Psoas muscle (tissue), 7 donors: ENCODE measurements at regions not wholly inside any gene's neighbourhood (a gene's known extent, or its start where the extent isn't known, plus 50 kb on each side); places are given as distances from the start of the nearest gene placed in this dataset.
A peak's percentile ranks its signal among the peaks of the same experiment; 100 is the strongest.
"Not testable (repeated sequence)": the region's sequence is repeated elsewhere in the genome, so short reads cannot be mapped to it uniquely, and the experiment has no call there.

ENCODE experiments used
- ATAC-seq, 4 donors: fragments of 200-7000 bp; cut with Tn5 transposase; one replicate each; pipeline ENCODE4 v1.9.1; 2020; ENCODE audit warnings: moderate library complexity in 3 of 4, mild to moderate bottlenecking in 2 of 4
- DNase-seq, 2 donors: peaks; one replicate each; pipeline ENCODE4 v3.0.0-alpha.2; 2020
- H3K27ac ChIP-seq: fragments of 200-600 bp; one replicate; pipeline ENCODE4 v1.8.0; 2022
- H3K27me3 ChIP-seq, 3 donors: fragments of 200-600 bp in 1 of 3; one replicate each; pipeline versions ENCODE4 v1.6.1 to v1.8.0; 2013 to 2022; ENCODE audit warnings: low read length in 2 of 3, mild to moderate bottlenecking in 2 of 3, moderate library complexity in 1 of 3; ENCODE audit not compliant: insufficient read depth in 3 of 3
- H3K36me3 ChIP-seq, 2 donors: fragments of 200-600 bp in 1 of 2; one replicate each; pipeline versions ENCODE4 v1.6.1 to v1.8.0; 2013 to 2022; ENCODE audit warnings: low read depth in 1 of 2, mild to moderate bottlenecking in 1 of 2, moderate library complexity in 1 of 2; ENCODE audit not compliant: insufficient read depth in 1 of 2
- H3K4me1 ChIP-seq: fragments of 200-600 bp; one replicate; pipeline ENCODE4 v1.8.0; 2022
- H3K4me3 ChIP-seq: fragments of 200-600 bp; one replicate; pipeline ENCODE4 v1.8.0; 2022; ENCODE audit warnings: mild to moderate bottlenecking
- H3K9me3 ChIP-seq: fragments of 200-600 bp; one replicate; pipeline ENCODE4 v1.8.0; 2022
- CTCF ChIP-seq: fragments of 200-600 bp; IDR thresholded peaks from one replicate; pipeline ENCODE4 v1.8.0; 2022; ENCODE audit warnings: antibody characterized with exemption
- WGBS, 3 donors: extraction: QIAGEN DNeasy Blood & Tissue Kit; methylation state at CpG; one replicate each; pipeline versions ENCODE4 v1.1.6 to v1.1.7; 2013; 5-methylcytosine and 5-hydroxymethylcytosine counted together
- intact Hi-C, 2 donors: fragments of 100-400 bp; cut with DNase I; formaldehyde crosslinking; loops; one replicate each; pipeline versions ENCODE4 v1.11.0 to v1.14.2; 2022
- donor health status: healthy with polysubstance abuse.
- donor health status: DM: no; HTN: no; CAD: no; lungs with moderate emphysema.
- donor health status: Bipolar disorder and iron deficiency.
- donor health status: healthy.
- donor health status: DM: yes; HTN: yes; CAD: no.
- donor health status: DM: no; HTN: no; CAD: no.
- donor health status: DM: yes; HTN: yes; CAD: no.

DNA sequence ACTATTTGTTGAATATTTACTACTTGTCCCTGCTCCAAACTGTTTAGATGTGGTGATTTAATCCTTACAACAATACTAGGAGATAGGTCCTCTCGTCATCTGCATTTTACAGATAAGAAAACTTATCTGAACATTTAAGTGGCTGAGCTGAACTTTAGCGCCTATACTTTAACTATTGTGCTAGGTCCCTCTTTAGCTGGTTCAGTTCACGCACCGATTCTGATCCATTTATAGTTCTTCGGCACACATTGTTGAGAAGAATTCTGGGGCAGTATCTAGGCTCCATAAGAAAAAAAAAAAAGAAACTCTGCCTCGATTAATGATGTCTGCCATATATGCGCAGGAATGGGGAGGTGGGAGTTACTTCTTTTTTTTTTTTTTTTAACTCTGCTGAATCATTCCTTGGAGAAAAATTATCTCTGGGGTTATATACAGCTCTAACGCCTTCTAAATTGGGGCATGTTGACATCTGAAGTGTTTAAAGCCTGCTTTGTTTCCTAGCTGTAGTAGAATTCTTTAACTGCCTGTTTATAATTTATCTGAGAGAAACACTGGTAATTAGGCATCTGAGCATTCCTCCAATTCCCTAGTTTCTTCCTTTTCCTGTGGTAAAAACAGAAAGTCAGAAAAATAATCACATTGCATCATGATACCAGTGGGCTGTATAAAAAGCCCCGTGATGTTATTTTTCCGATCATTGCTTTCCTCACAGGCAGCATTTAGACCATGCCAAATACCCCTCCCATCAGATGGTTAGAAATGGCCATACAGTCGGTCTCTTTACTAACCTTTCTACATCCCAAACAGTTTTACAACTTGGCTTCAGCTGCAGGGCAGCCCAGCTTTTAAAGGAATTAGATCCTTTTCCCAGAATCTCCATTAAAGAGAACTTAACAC, 98.5 kb upstream of the KDM7A start:
- intact Hi-C loops: no loop called here
- DNase-seq: no peak
- Histone ChIP-seq H3K27me3 (peaks cover 0 to 1% (median 0%) of the 10 kb centered on the region in 3 donors), H3K4me3 (no peak overlapping the region), H3K9me3 (no peaks in the 10 kb centered on the region), H3K36me3 (no peaks in the 10 kb centered on the region), H3K4me1 (no peaks in the 10 kb centered on the region), H3K27ac (peak overlapping the region; percentile 32)
- no peak for ATAC-seq
- WGBS, 3 donors: 37 to 40% (median 37%) methylated on average over 11 of the region's 11 CpGs
- TF ChIP-seq CTCF: no peak

- DNase-seq (no peak), ATAC-seq (no peak)
- no peaks in the 10 kb centered on the region for H3K4me1 ChIP-seq
- no peak overlapping the region for H3K27ac ChIP-seq
- no peaks in the 10 kb centered on the region for H3K27me3 ChIP-seq
- H3K36me3 ChIP-seq: no peaks in the 10 kb centered on the region
- WGBS, 3 donors: 82 to 94% (median 88%) methylated on average over 8 of the region's 8 CpGs
- no peak for TF ChIP-seq CTCF
- no peaks in the 10 kb centered on the region for H3K9me3 ChIP-seq
- H3K4me3 ChIP-seq: no peak overlapping the region
- intact Hi-C loops: no loop called here
These were observed 96.6 kb upstream of the KDM7A start for GRCh38 chr7:140273417-140273816.

- intact Hi-C loops, ATAC-seq, H3K4me1 ChIP-seq, H3K9me3 ChIP-seq, H3K27me3 ChIP-seq, H3K36me3 ChIP-seq, DNase-seq, H3K27ac ChIP-seq, H3K4me3 ChIP-seq: not testable (repeated sequence)
- 90 to 95% (median 94%) methylated on average over 14 to 16 of the region's 16 CpGs for WGBS, 3 donors
These were observed 94.8 kb upstream of the KDM7A start for GRCh38 chr7:140271643-140271968.

DNA sequence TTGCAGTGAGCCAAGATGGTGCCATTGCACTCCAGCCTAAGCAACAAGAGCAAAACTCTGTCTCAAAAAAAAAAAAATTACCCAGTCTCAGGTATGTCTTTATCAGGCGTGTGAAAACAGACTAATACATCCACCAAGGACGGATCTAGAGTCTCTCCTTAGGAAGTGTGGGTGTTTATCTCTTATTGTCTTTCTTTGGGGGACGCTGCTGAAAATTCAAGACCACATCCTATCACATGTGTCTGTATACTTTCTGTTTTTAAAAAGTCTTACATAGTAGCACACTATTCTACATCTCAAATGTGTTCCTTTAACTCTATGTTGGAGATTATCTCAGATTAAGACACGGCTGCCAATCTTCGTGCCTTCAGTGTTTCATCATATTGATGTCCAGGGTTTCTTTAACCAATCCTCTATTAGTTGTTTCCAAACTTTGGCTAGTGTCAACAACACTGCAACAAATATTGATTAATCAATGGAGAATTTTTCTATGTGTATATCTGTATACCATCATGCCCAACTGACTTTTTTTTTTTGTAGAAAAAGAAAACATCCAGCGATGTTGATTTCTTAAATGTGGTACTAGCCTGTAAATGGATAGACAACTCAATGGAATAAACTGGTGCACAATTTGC, 92.3 kb upstream of the KDM7A start:
- no peak for DNase-seq
- no peak for ATAC-seq
- Histone ChIP-seq H3K4me3 (no peak overlapping the region), H3K9me3 (no peaks in the 10 kb centered on the region), H3K36me3 (no peaks in the 10 kb centered on the region), H3K27ac (no peak overlapping the region), H3K4me1 (no peaks in the 10 kb centered on the region), H3K27me3 (no peaks in the 10 kb centered on the region)
- intact Hi-C loops: no loop called here
- TF ChIP-seq CTCF: no peak
- WGBS, 3 donors: 81 to 83% (median 82%) methylated on average over 6 of the region's 6 CpGs

DNA sequence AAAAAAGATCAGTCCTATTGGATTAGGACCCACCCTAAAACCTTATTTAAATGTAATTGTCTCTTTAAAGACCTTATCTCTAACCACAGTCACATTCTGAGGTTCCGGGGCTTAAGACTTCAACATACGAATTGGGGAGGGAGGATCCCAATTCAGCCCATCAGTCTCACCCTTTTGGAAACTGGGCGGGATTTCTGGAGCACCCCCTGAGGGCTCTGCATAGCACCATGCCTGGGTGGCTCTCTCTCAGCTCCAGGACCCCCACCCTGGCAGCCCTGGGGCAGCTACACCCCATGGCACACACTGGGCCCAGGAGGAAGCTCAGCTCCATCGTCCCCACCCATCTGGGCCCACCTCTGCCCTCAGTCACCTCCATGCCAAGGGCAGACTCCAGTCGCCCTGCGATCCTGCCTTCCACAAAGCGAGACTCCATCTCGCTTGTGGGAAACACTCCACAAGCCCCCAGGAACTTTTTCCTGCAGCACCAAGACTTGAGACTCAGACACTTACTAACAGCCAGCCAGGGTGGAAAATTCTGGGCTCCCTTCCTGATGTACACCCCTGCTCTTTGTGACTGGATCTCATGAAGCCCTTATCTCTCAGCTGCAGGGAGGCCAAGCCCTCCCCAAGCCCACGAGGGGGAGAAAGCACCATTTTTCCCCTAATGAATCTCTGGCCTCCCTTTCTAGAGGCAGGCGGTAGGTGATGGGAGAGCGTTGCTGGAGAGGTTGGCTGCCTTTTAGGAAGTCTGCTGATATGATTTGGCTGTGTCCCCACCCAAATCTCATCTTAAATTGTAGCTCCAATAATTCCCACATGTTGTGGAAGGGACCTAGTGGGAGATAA, 90.8 kb upstream of the KDM7A start:
- Histone ChIP-seq H3K36me3 (no peaks in the 10 kb centered on the region), H3K27ac (no peak overlapping the region), H3K4me3 (no peak overlapping the region), H3K9me3 (no peaks in the 10 kb centered on the region), H3K27me3 (no peaks in the 10 kb centered on the region), H3K4me1 (no peaks in the 10 kb centered on the region)
- DNase-seq (no peak), ATAC-seq (no peak)
- TF ChIP-seq CTCF: no peak
- WGBS, 3 donors: 80 to 86% (median 86%) methylated on average over 11 of the region's 11 CpGs
- intact Hi-C loops: no loop called here
